ENCODE measurements at regions not wholly inside any gene's neighbourhood (a gene's known extent, or its start where the extent isn't known, plus 50 kb on each side); places are given as distances from the start of the nearest gene placed in this dataset.

GRCh38 chr1:42035830-42036604 lies 117.2 kb upstream of the GUCA2B start:
- TF ChIP-seq CTCF (IDR thresholded peaks at IDR 0.05; ENCODE audit: low read length) (no peak), EZH2 (IDR thresholded peaks at IDR 0.05; ENCODE audit: borderline replicate concordance, low read length) (no peak)
